ENCODE measurements at regions not wholly inside any gene's neighbourhood (a gene's known extent, or its start where the extent isn't known, plus 50 kb on each side); places are given as distances from the start of the nearest gene placed in this dataset.

GRCh38 chr3:8113626-8114025 is 388.0 kb upstream of the LMCD1 start:
- no peak for DNase-seq (ENCODE audit: low spot score)
- Histone ChIP-seq H3K4me1 (ENCODE audit: insufficient read depth) (no peaks in the 10 kb centered on the region), H3K79me2 (no peaks in the 10 kb centered on the region), H3K4me2 (no peak overlapping the region), H4K20me1 (ENCODE audit: insufficient read depth, poor library complexity, severe bottlenecking) (no peaks in the 10 kb centered on the region), H3K9me2 (replicated peaks; ENCODE audit: insufficient read depth) (no peaks in the 10 kb centered on the region), H3K27me3 (no peaks in the 10 kb centered on the region), H3K27ac (no peak overlapping the region), H3K36me3 (replicated peaks; ENCODE audit: insufficient read depth, low read depth) (no peaks in the 10 kb centered on the region), H3K4me3 (no peak overlapping the region), H2AFZ (no peak overlapping the region), H3K9me3 (ENCODE audit: low read depth) (no peaks in the 10 kb centered on the region)
- TF ChIP-seq EZH2phosphoT487 (IDR thresholded peaks at IDR 0.05; ENCODE audit: low read depth, severe bottlenecking, unreplicated experiment) (no peak), CTCF (IDR thresholded peaks at IDR 0.05; ENCODE audit: poor library complexity) (no peak), EZH2 (IDR thresholded peaks at IDR 0.05; ENCODE audit: borderline replicate concordance) (no peak)
- WGBS (ENCODE audit: low lambda C conversion rate, missing lambda C conversion rate) = 62% methylated on average over 6 of the region's 6 CpGs

- H3K4me1 ChIP-seq (ENCODE audit: insufficient read depth) = no peaks in the 10 kb centered on the region
- H3K4me3 ChIP-seq = no peak overlapping the region
- no peak overlapping the region for H2AFZ ChIP-seq
- no peaks in the 10 kb centered on the region for H3K9me3 ChIP-seq (ENCODE audit: low read depth)
- no peak overlapping the region for H3K4me2 ChIP-seq
- DNase-seq (ENCODE audit: low spot score) = no peak
- WGBS (ENCODE audit: low lambda C conversion rate, missing lambda C conversion rate) = 44% methylated on average over 2 of the region's 2 CpGs
- H3K27me3 ChIP-seq = no peaks in the 10 kb centered on the region
- H4K20me1 ChIP-seq (ENCODE audit: insufficient read depth, poor library complexity, severe bottlenecking) = no peaks in the 10 kb centered on the region
- no peak overlapping the region for H3K27ac ChIP-seq
- no peak for TF ChIP-seq EZH2phosphoT487 (IDR thresholded peaks at IDR 0.05; ENCODE audit: low read depth, severe bottlenecking, unreplicated experiment)
- H3K9me2 ChIP-seq (replicated peaks; ENCODE audit: insufficient read depth) = no peaks in the 10 kb centered on the region
- no peaks in the 10 kb centered on the region for H3K36me3 ChIP-seq (replicated peaks; ENCODE audit: insufficient read depth, low read depth)
- no peaks in the 10 kb centered on the region for H3K79me2 ChIP-seq
Observed at GRCh38 chr3:8128686-8129085, 372.9 kb upstream of the LMCD1 start.

- no peaks in the 10 kb centered on the region for H3K9me2 ChIP-seq (replicated peaks; ENCODE audit: insufficient read depth)
Observed at GRCh38 chr3:8136553-8136952, 365.1 kb upstream of the LMCD1 start.

GRCh38 chr3:8143186-8143585 is 358.4 kb upstream of the LMCD1 start:
- Histone ChIP-seq H3K4me3 (no peak overlapping the region), H3K9me2 (replicated peaks; ENCODE audit: insufficient read depth) (no peaks in the 10 kb centered on the region), H3K4me2 (no peak overlapping the region), H3K27ac (no peak overlapping the region), H3K9me3 (ENCODE audit: low read depth) (no peaks in the 10 kb centered on the region), H3K27me3 (no peaks in the 10 kb centered on the region), H4K20me1 (ENCODE audit: insufficient read depth, poor library complexity, severe bottlenecking) (no peaks in the 10 kb centered on the region), H3K79me2 (no peaks in the 10 kb centered on the region), H2AFZ (no peak overlapping the region), H3K4me1 (ENCODE audit: insufficient read depth) (no peaks in the 10 kb centered on the region), H3K36me3 (replicated peaks; ENCODE audit: insufficient read depth, low read depth) (no peaks in the 10 kb centered on the region)
- TF ChIP-seq EZH2 (IDR thresholded peaks at IDR 0.05; ENCODE audit: borderline replicate concordance) (no peak), CTCF (IDR thresholded peaks at IDR 0.05; ENCODE audit: poor library complexity) (no peak), EZH2phosphoT487 (IDR thresholded peaks at IDR 0.05; ENCODE audit: low read depth, severe bottlenecking, unreplicated experiment) (no peak)
- DNase-seq (ENCODE audit: low spot score) = no peak
- 30% methylated on average over 2 of the region's 2 CpGs for WGBS (ENCODE audit: low lambda C conversion rate, missing lambda C conversion rate)

More at GRCh38 chr3:8136553-8136952, 365.1 kb upstream of the LMCD1 start:
- 48% methylated on average over 3 of the region's 3 CpGs for WGBS (ENCODE audit: low lambda C conversion rate, missing lambda C conversion rate)
- TF ChIP-seq EZH2 (IDR thresholded peaks at IDR 0.05; ENCODE audit: borderline replicate concordance) (no peak), EZH2phosphoT487 (IDR thresholded peaks at IDR 0.05; ENCODE audit: low read depth, severe bottlenecking, unreplicated experiment) (no peak), CTCF (IDR thresholded peaks at IDR 0.05; ENCODE audit: poor library complexity) (no peak)
- Histone ChIP-seq H4K20me1 (ENCODE audit: insufficient read depth, poor library complexity, severe bottlenecking) (no peaks in the 10 kb centered on the region), H2AFZ (no peak overlapping the region), H3K9me3 (ENCODE audit: low read depth) (no peaks in the 10 kb centered on the region), H3K27ac (no peak overlapping the region), H3K4me1 (ENCODE audit: insufficient read depth) (no peaks in the 10 kb centered on the region), H3K4me2 (no peak overlapping the region), H3K79me2 (no peaks in the 10 kb centered on the region), H3K4me3 (no peak overlapping the region), H3K27me3 (no peaks in the 10 kb centered on the region), H3K36me3 (replicated peaks; ENCODE audit: insufficient read depth, low read depth) (no peaks in the 10 kb centered on the region)
- no peak for DNase-seq (ENCODE audit: low spot score)
